Sigmoid colon (tissue), 3 donors: ENCODE measurements at regions not wholly inside any gene's neighbourhood (a gene's known extent, or its start where the extent isn't known, plus 50 kb on each side); places are given as distances from the start of the nearest gene placed in this dataset.

Experiments used
- CTCF ChIP-seq, 4 experiments: fragments of 450-650 bp in 3 of 4; fragments of 200-600 bp in 1 of 4; IDR thresholded peaks; one replicate each; pipeline ENCODE4 v1.5.1; 2016 to 2019; ENCODE audit warnings: antibody characterized with exemption in 4 of 4, mild to moderate bottlenecking in 3 of 4, moderate library complexity in 2 of 4
- POLR2A ChIP-seq, 2 donors: fragments of 450-650 bp; IDR thresholded peaks; one replicate each; pipeline ENCODE4 v1.6.1; 2016; ENCODE audit warnings: antibody characterized with exemption in 2 of 2, mild to moderate bottlenecking in 2 of 2, moderate library complexity in 2 of 2

GRCh38 chr6:47118611-47119010, 76.5 kb upstream of the ADGRF1 start:
- TF ChIP-seq POLR2A (IDR thresholded peaks at IDR 0.05) (no peak), CTCF (IDR thresholded peaks at IDR 0.05) (no peak)
